Glomerular visceral epithelial cell (primary cell): ENCODE measurements at regions not wholly inside any gene's neighbourhood (a gene's known extent, or its start where the extent isn't known, plus 50 kb on each side); places are given as distances from the start of the nearest gene placed in this dataset.
"Not testable (repeated sequence)": the region's sequence is repeated elsewhere in the genome, so short reads cannot be mapped to it uniquely, and the experiment has no call there.

Experiments
- DNase-seq: peaks from one replicate; pipeline ENCODE4 v3.0.0-alpha.2; 2016; ENCODE audit errors: extremely low spot score

DNA sequence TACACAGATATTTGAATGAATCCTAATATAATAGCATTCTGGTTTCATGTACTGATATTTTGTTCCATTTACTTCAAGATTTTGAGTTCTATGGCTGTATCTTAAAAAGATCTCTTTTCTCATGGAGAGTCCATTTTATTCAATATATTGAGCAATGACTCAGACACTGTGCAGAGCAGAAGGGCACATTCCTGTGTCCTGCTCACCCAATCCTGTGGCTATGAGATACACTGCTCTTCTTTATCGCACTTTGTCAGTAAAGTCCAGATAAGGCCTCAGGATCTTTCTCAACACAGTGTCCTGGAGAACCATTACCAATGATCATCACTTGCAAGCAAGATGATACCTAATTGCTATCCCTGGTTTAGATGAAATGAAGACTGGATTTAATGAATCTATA lies 155.0 kb downstream of the CYSLTR2 start:
- peak; percentile 46 for DNase-seq

DNA sequence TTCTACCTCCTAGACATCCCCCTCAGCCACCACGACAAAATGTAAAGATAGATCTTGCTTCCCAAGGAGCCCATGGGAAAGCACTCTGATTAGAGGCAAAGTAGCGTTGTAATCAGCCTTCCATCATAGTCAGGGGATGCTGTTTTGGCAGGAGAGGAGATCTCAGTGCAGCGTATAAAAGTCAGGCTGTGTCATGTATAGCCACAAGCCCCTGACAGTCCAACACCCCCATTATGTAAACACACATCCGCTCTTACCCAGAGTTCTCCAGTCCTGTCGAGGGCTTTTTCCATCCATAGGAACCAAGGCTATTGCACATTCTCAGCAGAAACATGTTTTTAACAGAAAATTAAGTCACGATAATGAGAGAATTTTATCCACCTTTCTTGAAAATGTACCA lies 156.3 kb downstream of the CYSLTR2 start:
- DNase-seq: no peak

DNA sequence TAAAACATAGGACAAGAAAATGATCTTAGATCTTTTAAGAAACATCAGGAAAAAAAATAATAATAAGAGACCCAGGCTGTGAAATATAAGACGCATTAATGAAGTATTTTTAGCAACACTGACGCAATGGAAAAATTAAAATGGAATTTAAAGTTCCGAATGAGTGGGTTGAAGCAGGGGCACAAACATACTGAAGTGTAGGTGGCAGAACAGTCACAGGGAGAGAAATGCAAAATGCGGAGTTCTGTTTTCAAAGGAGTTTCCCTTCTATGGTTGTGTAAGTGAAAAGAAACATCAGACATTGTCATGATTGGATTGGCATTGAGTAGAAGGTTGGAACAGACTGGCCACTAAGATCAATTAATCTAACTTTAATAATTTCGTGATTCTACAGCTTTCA lies 159.8 kb downstream of the CYSLTR2 start:
- DNase-seq: no peak

DNA sequence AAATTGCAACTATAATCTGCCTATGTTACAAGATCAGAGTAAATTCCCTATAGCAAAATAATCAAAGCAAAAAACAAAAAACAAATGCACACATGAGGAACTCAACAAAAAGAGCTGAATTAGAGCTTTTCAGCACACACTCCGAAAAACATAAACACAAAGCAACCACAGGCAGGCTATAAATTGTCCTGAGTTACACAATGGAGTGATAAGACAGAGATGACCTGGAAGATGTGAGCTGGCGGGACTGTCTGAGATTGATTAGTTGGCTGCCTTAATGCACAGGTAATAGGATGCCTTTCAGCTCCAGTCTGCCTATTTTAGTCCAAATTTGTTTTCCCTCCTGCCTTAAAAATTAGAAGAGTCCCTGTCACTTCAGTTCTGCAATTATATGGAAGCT lies 159.0 kb upstream of the FNDC3A start:
- no peak for DNase-seq

DNA sequence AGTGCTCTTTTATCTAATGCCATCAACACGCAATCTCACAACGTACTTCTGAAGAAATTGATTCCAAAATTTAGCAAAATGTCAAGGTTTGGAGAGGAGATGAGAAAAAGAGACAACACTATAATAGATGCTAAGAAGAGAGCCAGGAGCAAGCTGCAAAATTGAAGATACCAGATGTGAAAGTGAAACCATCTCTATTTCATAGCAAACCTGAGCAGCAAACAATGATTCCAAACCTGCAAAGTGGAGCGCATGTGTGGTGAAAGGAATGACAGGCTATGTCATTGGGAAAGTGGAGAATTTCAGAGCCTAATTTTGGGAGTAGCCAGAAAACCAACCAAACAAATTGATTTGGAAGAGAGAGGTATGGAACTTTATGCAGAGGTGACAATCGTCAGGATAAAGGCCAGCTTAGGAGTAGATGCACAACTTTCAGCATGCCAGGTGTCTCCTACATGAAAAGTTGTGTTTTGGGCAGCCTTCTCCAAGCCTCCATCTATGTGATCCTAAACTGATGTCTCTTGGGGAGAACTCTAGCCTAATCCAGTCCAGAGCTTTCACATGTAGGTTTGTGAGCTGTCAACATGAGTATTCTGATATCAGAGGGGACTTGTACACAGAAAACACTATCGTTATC lies 158.4 kb upstream of the FNDC3A start:
- no peak for DNase-seq

DNA sequence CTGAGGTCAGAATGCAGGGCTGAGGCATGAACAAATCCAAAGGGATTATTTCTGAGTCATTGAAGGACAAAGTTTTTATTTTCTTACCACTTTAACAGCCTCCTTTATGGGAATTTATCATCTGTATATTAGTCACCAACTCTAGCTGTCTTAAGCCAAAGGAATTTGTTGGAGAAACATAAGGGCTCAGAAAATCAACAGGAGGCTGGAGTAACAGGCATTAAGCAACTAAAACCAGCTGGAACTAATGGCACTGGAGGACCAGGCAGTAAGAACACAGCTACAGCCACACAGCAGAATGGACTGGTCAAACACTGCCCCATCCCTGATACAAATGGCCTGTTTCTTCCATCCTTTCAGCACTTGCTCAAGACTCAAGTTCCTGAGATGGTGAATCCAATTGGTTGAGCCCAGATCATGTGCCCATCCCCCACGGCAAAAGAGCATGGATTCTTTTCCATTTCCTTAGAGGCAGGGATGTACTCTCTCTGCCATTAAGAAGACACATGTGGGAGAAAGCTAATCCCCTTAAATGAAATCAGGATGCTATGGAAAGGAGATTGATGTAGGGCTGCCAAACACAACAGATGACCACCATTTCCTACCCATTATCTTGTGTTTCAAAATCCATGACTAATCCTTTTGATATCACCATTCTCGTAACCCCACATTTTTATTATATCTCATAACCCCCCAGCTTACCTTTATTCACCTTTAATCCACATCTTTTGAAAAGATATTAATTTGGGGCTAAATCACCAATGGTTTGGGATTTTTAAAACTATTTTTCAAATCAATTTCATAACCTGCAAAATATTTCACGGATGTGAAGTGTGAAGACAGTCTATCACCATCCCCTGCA lies 157.0 kb upstream of the FNDC3A start:
- peak; percentile 82 for DNase-seq

DNA sequence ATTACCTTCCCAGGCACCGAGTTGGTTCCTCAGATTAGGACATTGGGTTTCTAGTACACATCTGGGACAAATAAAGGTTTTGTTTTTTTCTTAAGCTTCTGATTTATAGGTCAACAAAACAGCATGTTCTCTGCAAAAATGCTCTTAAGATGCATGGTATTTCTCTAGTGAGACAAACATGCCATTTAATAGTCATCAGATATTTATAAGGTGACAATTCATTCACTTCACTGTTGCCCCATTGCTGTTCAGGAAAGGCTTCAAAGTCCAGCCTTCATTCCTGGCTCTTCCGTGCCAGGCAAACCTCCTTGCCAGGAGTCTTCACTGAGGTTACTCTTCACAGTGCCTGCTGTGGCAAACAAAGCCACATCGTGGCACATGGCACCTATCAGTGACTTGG lies 156.3 kb upstream of the FNDC3A start:
- no peak for DNase-seq

DNA sequence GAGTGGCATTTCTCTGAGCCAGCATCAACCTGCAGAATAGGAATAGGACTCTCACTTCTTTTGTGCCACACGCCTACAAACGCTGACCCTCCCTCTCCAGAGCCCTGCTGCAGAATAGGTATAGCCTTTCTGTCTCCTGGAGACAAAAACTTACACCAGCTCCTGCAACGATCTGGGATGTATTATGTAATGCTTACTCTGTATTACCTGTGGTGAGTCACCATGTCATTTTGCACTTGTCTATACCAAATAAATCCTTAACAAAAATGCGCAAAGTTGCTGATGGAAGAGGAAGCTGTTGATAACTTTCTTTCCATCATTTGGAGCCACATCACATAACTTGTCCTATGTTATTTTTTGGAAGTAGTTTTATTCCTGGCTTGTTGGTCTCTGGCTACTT lies 155.8 kb upstream of the FNDC3A start:
- DNase-seq: no peak

DNA sequence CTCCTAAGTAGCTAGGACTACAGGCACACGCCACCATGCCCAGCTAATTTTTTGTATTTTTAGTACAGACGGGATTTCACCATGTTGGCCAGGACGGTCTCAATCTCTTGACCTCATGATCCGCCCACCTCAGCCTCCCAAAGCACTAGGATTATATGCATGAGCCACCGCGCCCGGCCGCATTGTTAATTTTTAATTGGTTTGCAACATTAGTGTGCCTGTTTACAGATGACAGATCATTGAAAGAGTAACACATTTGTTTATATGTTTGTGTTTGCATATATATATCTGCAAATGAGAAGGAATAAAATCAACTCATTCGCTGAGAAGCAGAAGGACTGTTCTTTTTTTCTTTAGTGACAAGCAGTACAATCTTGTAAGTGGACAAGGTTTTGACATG lies 152.2 kb upstream of the FNDC3A start:
- DNase-seq: not testable (repeated sequence)

DNA sequence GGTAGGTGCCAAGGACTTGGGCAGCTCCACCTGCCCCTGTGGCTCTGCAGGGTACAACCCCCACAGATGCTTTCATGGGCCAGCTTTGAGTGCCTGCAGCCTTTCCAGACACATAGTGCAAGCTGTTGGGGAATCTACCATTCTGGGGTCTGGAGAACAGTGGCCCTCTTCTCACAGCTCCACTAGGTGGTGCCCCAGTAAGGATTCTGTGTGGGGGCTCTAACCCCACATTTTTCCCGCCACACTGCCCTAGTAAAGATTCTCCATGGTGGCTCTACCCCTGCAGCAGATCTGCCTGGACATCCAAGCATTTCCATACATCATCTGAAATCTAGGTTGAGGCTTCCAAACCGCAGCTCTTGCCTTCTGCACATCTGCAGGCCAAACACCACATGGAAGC lies 149.7 kb upstream of the FNDC3A start:
- DNase-seq: no peak

DNA sequence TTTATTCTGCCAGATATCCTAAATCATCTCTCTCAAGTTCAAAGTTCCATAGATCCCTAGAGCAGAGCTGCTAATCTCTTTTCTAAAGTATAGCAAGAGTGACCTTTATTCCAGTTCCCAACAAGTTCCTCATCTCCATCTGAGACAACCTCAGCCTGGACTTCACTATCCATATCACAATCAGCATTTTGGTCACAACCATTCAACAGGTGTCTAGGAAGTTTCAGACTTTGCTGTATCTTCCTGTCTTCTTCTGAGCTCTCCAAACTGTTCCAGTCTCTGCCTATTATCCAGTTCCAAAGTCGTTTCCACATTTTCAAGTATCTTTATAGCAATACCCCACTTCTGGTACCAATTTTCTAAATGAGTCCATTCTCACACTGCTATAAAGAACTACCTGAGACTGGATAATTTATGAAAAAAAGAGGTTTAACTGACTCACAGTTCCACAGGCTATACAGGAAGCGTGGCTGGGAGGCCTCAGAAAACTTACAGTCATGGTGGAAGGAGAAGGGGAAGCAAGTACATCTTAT lies 148.7 kb upstream of the FNDC3A start:
- not testable (repeated sequence) for DNase-seq

DNA sequence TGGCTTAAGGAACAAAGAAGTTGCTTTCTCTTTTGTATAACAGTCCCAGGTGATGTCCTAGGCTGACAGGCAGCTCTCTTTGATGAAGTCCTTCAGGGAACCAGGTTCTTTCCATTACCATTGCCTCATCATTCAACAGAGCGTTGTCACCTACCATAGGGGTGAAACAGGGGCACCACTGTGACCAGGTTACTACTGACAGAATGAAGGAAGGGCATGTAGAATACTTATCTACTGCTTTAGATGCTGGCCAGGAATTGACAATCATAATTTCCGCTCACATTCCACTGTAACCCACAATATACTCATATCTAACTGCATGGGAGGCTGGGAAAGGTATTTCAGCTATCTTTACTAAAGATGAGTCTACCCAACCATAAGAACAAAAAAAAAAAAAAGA lies 148.0 kb upstream of the FNDC3A start:
- no peak for DNase-seq

DNA sequence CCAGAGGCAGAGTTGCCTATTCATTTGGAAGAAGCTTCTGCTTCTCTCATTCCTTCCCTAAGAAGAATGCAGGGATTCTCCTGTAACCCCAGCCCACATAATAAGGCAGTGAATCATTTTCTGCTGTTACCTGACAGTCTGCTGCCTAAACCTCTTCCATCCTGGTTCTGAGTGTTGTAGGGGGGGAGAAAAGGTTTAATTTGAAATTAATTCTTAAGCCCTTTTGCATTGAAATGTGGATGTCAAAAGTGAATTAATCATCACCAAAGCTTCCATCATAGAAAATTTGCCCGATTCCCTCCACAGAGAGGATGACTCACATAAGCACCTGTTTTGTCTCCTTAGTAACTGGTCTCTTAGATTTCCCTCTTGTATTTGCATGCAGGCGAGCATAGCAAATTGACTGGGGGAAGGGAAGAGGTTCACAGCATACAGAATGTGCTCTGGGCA lies 146.7 kb upstream of the FNDC3A start:
- peak; percentile 80 for DNase-seq

DNA sequence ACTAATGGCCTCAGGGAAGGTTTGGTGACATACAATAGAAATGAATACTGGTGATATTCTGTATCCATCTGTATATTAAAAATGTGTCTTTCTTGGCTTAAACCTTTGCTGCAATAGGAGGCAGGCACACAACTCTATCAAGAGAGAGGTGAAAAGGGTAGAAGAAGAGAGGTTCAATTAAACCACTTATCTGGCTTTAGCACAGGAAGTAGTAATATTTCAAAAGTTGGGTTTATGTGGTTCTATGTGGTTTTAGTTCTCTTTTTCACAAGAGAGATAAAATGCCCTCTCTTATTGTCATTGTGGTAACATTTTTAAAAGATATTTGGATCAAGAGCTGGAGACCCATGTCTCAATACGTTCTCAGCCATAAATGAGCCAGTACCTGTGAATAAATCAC lies 146.2 kb upstream of the FNDC3A start:
- DNase-seq: no peak

DNA sequence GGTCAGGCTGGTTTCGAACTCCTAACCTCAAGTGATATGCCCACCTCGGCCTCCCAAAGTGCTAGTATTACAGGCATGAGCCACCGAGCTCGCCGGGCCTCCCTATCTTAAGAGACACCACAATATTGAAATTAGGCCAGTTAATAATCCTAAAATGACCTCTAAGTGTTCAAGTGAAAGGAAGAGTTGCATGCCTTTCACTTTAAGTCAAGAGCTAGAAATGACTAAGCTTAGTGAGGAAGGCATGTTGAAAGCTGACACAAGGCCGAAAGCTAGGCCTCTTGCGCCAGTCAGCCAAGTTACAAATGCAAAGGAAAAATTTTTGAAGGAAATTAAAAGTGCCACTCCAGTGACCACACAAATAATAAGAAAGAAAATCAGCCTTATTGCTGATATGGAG lies 144.5 kb upstream of the FNDC3A start:
- DNase-seq: no peak

DNA sequence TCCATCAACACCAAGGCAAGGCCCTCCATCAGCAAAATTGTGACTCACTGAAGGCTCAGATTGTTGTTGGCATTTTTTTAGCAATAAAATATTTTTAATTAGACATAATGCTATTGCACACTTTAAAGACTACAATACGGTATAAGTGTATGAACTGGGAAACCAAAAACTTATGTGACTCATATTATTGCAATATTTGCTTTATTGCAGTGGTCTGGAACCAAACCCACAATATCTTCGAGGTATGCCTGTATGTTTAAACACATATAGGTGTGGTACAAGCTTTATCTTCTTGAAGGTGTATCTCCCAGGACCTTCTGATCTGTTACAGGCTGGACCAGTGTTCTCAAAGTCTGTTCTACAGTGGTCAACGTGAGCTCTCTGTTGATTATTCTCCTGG lies 142.3 kb upstream of the FNDC3A start:
- no peak for DNase-seq

DNA sequence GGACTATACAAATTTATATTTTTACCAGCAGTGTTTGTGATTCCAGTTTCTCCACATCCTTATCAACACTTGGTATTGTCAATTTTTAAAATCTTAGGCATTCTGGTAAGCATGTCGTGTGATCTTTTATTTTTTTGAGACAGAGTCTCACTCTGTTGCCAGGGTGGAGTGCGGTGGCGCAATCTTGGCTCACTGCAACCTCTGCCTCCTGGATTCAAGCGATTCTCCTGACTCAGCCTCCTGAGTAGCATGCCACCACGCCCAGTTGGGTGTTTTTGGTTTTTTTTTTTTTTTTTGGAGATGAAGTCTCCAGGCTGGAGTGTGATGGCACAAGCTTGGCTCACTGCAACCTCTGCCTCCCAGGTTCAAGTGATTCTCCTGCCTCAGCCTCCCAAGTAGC lies 140.4 kb upstream of the FNDC3A start:
- DNase-seq: not testable (repeated sequence)

DNA sequence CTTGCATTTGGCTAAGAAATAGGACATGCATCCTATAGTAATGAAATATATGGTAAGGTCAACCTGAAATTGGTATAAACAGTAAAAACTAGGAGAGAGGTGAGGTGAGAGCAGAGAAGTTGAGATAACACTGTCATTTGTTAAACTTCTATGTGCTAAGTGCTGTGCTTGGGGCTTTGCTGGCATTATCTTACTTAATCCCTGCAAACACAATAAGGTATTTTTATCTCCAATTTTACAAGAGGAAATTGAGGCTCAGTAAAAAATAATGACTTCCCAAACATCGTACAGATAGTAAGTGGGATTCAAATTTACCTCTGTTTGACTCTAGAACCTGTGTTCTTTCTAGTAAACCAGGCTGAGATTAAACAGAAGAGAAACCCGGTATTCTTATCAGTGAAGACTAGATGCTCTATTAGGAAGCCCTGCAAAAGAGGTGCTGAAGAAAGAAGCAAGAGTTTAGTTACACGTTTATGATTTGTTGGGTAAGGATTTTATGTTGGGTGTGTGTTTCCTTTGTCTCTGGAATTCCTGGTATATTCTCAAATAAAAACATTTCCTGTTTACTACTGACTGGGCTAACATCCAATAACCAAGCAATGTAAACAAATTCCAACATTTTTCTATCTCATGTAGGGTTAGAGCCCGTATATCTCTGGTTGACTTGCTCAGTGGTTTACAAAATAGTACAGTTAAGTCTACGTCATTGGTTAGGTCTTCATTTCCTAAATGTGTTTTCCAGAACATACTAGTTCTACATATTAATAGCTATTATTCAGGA lies 137.3 kb upstream of the FNDC3A start:
- DNase-seq: no peak

DNA sequence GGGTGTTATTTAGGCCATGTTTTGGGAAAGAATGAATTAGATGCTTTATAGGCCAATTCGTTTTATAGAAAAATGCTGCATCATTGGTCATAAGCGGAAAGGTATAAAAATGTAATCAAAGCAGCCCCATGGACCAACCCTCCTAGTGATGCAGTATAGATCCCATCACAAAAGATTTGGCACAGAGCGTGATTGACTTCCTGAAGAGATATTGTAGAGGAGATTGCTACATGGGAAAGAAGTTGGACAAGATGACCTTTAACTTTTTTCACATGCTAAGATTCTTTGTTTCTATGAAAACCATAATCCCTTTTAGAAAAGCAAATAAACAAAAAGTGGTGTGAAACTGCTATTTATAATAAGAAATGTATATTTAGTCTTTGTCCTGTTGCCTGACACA lies 136.5 kb upstream of the FNDC3A start:
- no peak for DNase-seq

DNA sequence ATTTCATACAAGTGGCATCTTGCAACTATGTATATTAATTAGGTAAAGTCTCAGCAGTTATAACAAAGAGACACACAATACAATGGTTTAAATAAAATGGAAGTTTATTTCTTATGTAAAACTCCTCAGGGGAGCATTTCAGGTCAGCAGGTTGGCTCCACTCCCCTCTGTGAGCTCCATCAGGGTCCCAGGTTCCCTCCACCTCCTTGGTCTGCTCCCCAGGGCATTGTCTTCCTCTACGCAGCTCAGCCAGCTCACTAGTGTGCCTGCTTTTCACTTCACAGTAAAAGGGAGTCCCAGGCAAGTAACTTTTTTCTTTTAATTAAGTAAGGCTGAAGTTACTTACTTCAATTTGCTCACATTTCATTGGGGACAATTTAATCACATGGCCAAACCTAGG lies 135.3 kb upstream of the FNDC3A start:
- DNase-seq: no peak

DNA sequence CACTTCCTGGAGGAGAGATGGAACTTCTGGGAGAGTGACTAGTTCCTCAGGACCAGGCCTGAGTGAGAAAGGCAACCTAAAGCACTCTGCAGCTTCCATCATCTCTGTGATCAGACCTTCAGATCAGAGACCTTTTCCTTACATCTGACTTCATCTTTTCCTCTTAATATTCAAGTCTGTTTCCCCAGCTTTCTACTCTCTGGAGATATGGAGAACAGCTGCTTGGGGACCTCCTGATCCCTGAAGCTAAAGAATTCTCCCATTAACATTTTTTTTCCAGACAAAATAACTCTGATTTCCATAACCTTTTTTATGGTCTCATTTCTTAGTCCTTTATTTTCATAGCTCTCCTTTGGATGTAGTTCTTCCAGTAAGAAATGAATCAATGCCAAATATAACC lies 133.4 kb upstream of the FNDC3A start:
- DNase-seq: no peak

DNA sequence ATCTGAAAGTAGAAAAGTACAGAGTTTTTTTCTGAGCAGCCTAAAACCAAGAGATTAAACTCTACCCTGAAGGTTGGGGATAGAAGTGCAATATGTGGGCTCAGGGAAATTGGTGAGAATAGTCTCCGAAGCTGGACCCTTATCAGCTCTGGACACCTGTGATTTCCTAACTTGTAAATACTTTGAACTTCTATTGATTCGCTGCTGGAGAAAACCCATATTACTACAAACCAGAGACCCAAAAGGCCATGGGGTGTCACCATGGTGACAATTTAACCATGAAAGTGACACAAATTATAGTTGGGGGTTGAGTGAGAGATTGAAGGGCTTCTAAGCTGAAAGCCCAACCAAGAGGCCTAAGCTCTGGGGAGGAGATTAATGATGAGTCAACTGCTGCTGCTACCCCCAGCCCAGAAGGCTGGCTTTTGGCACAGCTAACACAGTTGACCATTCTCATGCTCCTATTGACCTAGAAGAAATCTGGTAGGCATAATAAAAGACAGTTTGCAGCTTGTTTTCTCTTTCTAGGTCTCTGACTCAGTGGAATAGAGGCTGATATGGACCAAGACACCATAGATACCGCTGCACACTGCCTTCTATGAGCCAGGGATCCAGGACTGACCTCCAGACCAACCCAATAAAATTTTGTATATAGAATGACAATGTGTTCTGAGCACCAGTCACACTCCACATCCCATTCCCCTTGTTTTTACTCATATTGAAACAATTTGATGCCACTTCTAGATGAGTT lies 131.9 kb upstream of the FNDC3A start:
- DNase-seq: no peak
